ENCODE measurements at regions not wholly inside any gene's neighbourhood (a gene's known extent, or its start where the extent isn't known, plus 50 kb on each side); places are given as distances from the start of the nearest gene placed in this dataset.
A peak's percentile ranks its signal among the peaks of the same experiment; 100 is the strongest.

GRCh38 chr5:74426506-74426905, 214.0 kb downstream of the ENC1 start:
- DNase-seq (ENCODE audit: low read depth) = no peak

DNA sequence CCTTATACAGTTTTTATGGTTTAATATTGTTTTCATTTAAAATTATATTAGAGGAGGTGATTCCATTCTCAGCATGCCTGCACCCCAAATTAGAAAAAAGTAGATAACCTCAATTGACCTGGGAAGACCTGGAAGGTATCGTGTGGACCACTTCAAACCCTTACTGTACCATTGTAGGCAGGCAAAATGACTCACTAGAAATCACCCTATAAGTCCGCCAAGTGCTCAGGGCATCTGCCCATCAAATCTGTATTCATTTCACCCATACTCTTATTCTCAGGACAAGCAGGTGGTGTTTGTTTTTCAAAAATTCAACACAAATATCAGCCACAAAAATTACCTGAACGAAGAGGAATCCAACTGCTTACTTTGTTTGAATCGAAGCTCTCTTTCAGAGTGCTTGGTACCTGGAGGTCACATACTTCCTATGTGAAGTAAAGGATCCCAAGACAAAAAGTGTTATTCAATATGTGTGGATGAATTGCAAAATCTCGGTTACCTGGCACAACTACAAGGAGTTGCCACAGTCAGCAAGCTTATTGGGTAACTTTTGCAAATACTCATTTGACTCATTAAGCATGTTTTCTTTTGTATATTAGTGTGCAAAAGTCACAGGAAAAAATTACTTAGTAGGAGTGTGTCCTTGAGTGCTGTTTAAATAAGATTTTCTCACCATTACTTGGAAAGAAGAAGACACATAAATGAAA, 216.2 kb downstream of the ENC1 start:
- DNase-seq (ENCODE audit: low read depth) = no peak

DNA sequence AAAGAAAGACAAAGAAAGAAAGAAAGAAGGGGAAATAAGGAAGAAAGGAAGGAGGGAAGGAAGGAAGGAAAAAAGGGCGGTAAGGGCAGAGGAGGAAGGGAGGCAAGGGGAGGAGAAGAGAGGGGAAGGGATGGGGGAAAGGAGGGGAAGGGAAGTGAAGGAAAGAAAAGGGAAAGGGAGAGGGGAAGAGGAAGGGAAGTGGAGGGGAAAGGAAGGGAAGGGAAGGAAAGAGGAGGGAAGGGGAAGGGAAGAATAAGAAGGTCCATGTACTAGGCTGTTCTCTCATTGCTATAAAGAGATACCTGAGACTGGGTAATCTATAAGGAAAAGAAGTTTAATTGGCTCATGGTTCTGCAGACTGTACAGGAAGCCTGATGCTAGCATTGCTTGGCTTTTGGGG, 217.1 kb downstream of the ENC1 start:
- DNase-seq (ENCODE audit: low read depth) = no peak

GRCh38 chr5:74422671-74423070, 217.9 kb downstream of the ENC1 start:
- no peak for DNase-seq (ENCODE audit: low read depth)

DNA sequence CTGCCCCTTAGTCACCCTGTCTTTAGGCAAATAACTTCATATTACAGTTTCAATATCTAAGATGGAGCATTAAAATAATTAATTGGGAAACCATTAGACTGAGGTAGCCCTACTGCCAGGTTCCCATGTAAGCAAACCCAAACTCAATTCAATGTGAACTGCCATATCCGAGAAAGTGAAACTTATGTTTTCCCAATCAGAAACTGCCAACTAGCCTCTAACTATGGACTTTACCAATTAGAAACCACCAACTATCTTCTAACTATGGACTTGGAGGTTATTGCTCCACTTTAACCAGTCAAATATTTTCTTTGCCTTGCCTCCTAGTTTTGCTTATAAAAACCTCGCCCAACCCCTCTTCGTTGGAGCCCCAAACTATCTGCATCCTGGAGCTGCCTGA, 218.5 kb downstream of the ENC1 start:
- DNase-seq (ENCODE audit: low read depth) = no peak

DNA sequence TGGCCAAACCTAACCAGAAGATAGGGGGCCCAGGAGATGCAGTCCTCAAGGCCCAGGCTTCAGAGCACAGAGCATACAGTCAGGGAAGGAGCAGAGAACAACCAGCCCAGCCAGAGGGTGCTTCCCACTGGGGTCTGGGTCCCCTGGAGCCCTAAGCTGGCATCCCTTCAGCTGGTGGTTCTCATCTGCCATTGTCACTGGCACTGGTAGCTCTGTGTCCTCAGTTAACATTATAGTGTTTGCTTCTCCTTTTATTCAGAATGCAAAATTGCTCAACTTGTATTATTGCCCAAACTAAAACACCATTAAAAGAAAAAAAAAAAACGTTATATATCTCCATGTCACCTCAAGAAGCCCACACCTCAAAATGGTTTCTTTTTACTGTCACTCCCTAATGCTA, 219.2 kb downstream of the ENC1 start:
- no peak for DNase-seq (ENCODE audit: low read depth)

DNA sequence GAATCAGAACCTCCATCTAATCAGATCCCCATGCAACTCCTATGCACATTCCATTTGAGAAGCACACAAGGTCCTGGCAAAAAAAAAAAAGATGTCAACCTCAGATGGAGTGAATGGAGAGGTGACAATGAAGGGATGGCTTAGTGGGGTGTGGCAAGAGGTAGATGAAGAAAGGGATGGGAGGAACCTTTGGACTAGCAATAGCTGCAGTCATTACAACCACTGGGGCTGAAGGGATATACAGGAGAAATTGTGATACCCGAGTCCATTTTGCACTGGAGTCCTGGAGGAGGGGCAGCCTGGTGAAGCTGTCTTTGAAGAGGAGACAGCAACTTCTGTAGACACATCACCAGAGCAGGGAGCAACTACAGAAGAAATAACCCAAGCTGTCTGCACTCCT, 219.6 kb downstream of the ENC1 start:
- DNase-seq (ENCODE audit: low read depth) = no peak

GRCh38 chr5:74420220-74420619, 220.3 kb downstream of the ENC1 start:
- DNase-seq (ENCODE audit: low read depth) = no peak

DNA sequence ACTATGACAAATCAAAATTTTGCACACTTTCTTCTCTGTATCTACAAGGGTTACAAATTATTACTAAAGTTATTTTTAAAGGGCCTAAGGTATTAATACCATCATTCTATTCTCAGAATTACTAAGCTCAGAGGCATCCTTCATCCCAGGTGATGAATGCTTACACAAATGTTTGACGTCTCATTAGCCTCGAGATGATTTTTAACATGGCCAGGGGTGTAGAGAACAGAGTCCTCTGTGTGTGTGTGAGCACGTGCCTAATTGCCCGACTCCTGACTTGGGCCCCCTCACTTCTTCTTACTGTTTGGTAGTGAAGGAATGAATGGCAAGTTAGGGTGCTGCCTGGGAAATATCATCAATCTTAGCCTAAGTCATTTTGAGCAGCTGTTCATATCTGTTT, 221.1 kb downstream of the ENC1 start:
- DNase-seq (ENCODE audit: low read depth) = peak; percentile 19

DNA sequence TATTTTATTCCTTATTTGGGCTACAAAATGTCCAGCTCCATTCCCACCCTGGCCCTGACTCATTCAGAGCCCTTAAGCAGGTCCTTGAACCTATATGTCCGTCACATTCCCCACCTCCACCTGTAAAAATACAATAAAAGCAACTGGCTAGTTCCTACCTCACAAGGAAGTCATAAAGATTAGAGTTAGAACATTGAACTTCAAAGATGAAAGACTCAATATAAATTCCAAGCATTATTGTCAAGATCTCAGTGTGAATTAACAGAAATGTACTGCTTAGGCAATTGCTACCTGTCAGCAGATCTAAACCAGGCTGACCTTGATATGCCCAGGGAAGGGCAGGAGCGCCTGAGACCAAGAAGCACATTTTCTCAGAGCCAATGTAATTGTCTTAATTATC, 221.8 kb downstream of the ENC1 start:
- DNase-seq (ENCODE audit: low read depth) = no peak

DNA sequence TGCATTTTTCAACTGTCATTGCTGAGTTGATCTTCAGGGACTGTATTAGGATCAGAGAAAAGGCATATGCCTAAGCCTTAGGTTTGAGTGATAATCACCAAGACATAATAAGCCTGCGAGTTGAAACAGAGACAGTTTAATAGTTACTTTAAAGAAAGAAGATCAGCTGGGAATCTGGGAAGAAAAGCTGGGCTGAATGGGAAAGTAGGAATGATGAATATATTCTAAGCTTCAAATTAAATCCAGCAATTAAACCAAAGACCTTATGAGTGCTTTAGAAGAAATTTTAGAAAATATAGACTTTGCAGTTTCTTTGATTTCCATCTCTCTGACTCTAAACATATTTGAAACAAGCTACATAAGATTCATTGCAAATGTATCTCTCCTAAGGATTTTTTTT, 222.3 kb downstream of the ENC1 start:
- no peak for DNase-seq (ENCODE audit: low read depth)

DNA sequence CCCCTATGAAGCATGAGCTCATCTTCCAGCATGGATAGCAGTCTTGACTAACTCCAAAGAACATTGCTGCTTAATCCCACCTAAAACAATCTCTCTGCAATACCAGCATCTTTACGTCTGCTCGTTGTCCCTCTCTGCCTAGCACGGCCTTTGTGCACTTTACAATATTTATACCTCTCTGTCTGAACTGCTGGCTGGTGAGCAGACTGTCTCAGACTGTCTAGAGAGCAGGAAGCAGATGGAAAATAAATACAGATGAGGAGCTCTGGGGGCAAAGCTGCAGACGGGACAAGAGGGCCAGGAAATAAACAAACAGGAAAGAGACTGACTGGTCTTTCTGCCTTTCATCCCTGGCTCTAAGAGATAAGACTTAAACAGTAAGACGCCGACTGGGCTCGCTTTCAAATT, 224.8 kb downstream of the ENC1 start:
- DNase-seq (ENCODE audit: low read depth) = no peak

DNA sequence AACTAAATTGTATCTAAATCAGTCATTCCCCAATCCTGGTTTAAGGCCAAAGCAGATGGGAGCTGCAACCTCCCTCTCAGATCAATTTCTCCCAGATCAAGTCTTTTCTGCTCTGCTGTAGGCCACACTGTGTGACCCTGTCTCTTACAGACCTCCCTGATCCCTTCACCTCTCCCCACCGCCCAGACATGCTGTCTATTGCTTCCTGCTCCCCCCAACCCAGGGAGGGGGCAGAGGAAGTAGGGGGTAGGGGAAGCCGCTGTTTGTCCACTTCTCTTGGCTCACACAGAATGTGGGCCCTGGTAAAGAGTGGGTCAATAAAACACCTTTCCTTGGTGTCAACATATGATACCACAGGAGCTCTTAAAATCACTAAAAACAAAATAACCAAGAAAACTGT, 226.3 kb downstream of the ENC1 start:
- no peak for DNase-seq (ENCODE audit: low read depth)

DNA sequence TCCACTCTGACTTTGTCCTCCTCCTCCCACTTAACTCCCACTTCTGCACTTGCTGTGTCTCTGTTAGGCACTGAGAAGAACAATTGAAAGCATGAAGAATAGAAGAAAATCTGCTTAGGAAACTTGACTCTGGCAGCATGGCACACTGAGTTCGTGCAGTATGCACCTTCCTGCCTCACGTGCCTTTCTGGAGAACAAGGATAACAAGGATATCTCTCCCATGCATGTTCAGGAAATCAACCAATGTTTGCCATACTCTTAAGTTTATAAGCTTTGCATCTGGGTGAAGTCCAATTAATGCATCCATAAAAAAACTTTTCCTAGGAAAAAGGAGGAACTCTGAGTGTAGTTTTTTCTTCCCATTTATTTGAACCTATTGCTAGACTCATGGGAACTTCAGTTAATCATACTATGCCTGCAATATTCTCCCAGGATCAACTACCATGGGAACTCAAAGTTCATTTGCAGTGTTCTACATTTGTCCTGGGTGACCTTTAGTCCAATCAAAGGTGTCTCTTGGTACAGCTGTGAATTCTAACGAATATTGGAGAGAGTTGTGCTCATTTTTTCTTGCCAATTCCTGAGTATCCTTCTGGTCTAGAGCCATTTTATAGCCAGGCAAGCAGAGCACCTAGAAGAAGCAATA, 227.0 kb downstream of the ENC1 start:
- DNase-seq (ENCODE audit: low read depth) = no peak

- no peak for DNase-seq (ENCODE audit: low read depth)
Measured at GRCh38 chr5:74412066-74412465, 228.5 kb downstream of the ENC1 start.

- no peak for DNase-seq (ENCODE audit: low read depth)
Measured at GRCh38 chr5:74409712-74410111, 230.8 kb downstream of the ENC1 start.

DNA sequence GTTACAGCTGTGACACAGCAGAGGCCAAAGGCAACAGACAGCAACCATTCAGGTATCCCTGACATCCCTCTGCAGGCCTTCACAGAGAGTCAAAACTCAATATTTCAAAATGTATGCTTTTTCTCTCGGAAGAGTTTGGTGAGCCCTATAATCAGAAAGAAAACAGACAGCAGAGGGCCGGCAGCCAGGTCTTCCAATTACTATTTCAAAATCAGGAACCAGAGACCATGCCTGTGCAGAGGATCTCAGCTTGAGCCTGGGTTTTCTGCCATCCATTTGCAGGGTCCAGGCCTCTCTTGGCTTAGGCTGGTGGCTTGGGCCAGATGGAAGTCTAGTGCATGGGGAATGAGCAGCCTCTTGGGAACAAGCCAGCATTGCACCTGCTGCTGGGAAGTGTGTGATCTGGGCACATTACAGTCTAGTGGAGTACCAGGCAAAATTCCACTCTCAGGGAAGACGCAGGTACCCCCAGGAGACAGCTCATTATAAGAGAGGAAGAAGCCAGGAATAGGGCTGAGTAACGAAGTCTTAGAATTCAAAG, 231.3 kb downstream of the ENC1 start:
- DNase-seq (ENCODE audit: low read depth) = no peak

GRCh38 chr5:74408150-74409043, 232.1 kb downstream of the ENC1 start:
- DNase-seq (ENCODE audit: low read depth) = no peak

- no peak for DNase-seq (ENCODE audit: low read depth)
Measured at GRCh38 chr5:74407701-74408100, 232.8 kb downstream of the ENC1 start.

GRCh38 chr5:74406844-74407243, 233.7 kb downstream of the ENC1 start:
- no peak for DNase-seq (ENCODE audit: low read depth)

DNA sequence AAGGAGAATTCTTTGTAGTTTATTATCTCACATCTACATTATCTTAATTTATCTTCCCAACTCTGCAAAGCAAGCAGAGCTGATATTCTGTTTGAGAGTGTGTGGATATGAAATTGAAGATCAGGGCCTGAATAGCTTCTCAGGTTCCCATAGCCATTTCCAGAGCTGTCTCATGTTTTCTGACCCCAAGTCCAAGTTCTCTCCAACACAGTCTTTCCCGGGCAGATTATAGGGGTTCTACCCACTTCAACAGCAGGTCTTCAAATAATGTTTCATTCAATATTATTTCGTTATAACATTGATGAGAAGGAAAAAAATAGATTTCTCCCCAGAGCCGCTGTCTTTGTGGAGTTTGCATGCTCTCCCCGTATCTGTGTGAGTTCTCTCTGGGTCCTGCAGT, 234.9 kb downstream of the ENC1 start:
- DNase-seq (ENCODE audit: low read depth) = no peak
